ENCODE measurements at regions not wholly inside any gene's neighbourhood (a gene's known extent, or its start where the extent isn't known, plus 50 kb on each side); places are given as distances from the start of the nearest gene placed in this dataset.

DNA sequence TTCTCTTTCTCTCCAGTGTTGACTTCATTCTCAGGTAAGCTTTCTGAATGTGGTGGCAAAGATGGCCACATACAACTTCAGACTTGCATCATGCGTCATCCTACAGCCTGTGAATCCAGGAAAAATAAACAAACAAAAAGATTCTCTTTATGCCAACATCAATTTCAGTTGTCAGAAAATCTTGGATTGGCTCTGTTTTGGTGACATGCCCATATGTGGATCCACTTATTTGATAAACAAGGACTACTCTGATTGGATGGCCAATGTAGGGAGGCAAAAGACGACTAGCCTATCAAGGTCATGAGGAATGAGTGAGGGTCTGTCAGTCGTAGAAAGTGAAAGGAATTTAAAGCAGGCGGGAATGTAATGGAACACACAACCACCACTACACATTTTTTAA, 866.6 kb downstream of the USP25 start:
- TF ChIP-seq, protein P1, sequence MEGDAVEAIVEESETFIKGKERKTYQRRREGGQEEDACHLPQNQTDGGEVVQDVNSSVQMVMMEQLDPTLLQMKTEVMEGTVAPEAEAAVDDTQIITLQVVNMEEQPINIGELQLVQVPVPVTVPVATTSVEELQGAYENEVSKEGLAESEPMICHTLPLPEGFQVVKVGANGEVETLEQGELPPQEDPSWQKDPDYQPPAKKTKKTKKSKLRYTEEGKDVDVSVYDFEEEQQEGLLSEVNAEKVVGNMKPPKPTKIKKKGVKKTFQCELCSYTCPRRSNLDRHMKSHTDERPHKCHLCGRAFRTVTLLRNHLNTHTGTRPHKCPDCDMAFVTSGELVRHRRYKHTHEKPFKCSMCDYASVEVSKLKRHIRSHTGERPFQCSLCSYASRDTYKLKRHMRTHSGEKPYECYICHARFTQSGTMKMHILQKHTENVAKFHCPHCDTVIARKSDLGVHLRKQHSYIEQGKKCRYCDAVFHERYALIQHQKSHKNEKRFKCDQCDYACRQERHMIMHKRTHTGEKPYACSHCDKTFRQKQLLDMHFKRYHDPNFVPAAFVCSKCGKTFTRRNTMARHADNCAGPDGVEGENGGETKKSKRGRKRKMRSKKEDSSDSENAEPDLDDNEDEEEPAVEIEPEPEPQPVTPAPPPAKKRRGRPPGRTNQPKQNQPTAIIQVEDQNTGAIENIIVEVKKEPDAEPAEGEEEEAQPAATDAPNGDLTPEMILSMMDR (IDR thresholded peaks at IDR 0.05; ENCODE audit: insufficient read depth, low read length, poor library complexity, severe bottlenecking), result no peak
- DNase-seq (ENCODE audit: low read depth), result no peak

DNA sequence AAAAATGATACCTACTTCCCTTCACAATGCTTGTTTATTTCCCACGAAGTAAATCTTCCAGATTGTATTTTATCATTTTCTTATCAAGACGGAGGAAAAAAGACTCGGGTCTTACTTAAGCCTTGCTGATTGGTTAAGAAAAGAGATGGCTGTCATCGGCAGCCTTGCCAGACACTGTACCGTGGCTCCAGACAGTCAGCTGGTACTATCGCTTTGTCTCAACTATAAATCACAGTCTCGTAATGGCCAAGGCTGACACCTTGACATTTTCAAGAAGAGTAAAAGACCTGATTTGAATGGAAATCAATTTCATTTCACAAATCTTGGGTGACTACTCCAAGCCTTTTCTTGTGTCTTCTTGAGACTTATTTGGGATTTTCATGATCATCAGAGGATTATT, 868.0 kb downstream of the USP25 start:
- no peaks in the 10 kb centered on the region for H3K36me3 ChIP-seq (ENCODE audit: control insufficient read depth, insufficient read depth, low read length)
- no peak for DNase-seq (ENCODE audit: low read depth)
- TF ChIP-seq, protein P1 (IDR thresholded peaks at IDR 0.05; ENCODE audit: insufficient read depth, low read length, poor library complexity, severe bottlenecking), result no peak

More for the DNA sequence above, 866.6 kb downstream of the USP25 start:
- Histone ChIP-seq H3K27me3 (ENCODE audit: control insufficient read depth, insufficient read depth, low read length) (no peaks in the 10 kb centered on the region), H3K4me3 (ENCODE audit: low read depth, low read length) (no peak overlapping the region), H3K36me3 (ENCODE audit: control insufficient read depth, insufficient read depth, low read length) (no peaks in the 10 kb centered on the region)

DNA sequence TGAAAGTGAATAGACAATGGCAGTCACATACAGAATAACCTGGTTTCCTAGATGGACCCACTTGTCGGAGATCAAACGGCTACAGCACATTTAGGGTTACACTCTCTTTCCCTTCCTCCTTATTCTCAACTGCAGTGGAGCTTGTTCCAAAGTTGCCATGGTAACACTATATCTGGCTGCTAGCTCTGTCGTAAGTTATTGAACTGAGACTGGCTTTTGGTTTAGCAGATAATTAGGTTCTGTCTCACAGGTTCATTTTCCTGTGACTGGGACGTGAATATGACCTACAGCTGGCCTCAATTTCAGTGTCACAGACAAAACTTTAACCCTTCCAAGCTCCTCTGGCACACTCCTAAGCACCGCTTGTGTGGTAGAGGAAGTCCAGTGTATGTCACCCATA, 875.8 kb downstream of the USP25 start:
- H3K4me3 ChIP-seq (ENCODE audit: low read depth, low read length), result no peak overlapping the region
- no peaks in the 10 kb centered on the region for H3K36me3 ChIP-seq (ENCODE audit: control insufficient read depth, insufficient read depth, low read length)
- no peaks in the 10 kb centered on the region for H3K27me3 ChIP-seq (ENCODE audit: control insufficient read depth, insufficient read depth, low read length)
- TF ChIP-seq, protein P1 (IDR thresholded peaks at IDR 0.05; ENCODE audit: insufficient read depth, low read length, poor library complexity, severe bottlenecking), result no peak
- DNase-seq (ENCODE audit: low read depth), result no peak

More for the DNA sequence above, 868.0 kb downstream of the USP25 start:
- no peaks in the 10 kb centered on the region for H3K27me3 ChIP-seq (ENCODE audit: control insufficient read depth, insufficient read depth, low read length)
- no peak overlapping the region for H3K4me3 ChIP-seq (ENCODE audit: low read depth, low read length)

DNA sequence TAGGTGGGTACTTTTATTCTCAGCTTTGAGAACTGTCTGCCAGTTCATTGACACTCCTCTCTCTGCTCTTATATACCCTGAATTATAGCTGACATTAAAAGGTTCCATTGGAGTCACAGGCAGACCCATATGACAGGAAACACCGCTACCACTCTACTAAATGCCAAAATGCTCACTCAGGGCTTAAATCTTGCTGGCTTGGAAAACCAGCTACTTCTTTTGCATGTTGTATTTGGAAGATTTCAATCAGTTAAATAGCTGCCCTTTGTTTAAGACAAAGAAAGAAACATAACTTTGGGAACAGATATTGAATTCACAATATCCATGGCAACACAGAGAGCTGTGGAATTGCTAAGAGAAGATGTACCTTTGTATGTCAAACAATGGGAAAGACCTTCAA, 876.5 kb downstream of the USP25 start:
- DNase-seq (ENCODE audit: low read depth), result no peak
- Histone ChIP-seq H3K27me3 (ENCODE audit: control insufficient read depth, insufficient read depth, low read length) (no peaks in the 10 kb centered on the region), H3K36me3 (ENCODE audit: control insufficient read depth, insufficient read depth, low read length) (no peaks in the 10 kb centered on the region), H3K4me3 (ENCODE audit: low read depth, low read length) (no peak overlapping the region)
- TF ChIP-seq, protein P1 (IDR thresholded peaks at IDR 0.05; ENCODE audit: insufficient read depth, low read length, poor library complexity, severe bottlenecking), result no peak

DNA sequence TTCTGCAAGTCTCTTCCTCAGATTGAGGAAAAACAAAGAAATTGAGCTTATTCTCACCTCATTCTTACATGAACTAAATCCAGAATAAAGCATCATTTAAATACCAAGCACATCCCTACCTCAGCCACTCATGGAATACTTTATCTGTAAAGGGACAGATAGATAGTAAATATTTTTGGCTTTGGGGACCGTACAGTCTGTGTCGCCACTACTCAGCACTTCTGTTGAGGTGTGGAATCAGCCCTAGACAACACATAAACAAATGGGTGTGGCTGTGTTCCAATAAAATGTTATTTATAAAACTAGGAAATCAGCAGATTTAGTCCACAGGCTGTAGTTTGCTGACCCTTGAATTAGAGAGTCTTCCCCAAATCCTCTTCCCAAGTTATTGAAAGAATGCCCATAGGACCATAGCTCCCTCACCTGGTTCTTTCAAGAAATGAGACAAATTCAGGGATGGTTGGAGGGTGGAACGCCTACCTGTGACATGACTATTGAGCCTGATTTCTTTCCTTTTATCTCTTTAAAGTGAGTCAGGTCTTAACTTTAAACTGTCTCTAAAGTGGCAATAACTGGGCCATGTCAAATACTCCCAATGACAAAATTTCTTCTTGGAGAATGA, 878.5 kb downstream of the USP25 start:
- no peaks in the 10 kb centered on the region for H3K27me3 ChIP-seq (ENCODE audit: control insufficient read depth, insufficient read depth, low read length)
- no peak overlapping the region for H3K4me3 ChIP-seq (ENCODE audit: low read depth, low read length)
- TF ChIP-seq, protein P1 (IDR thresholded peaks at IDR 0.05; ENCODE audit: insufficient read depth, low read length, poor library complexity, severe bottlenecking), result peak; percentile 17
- no peaks in the 10 kb centered on the region for H3K36me3 ChIP-seq (ENCODE audit: control insufficient read depth, insufficient read depth, low read length)
- no peak for DNase-seq (ENCODE audit: low read depth)

DNA sequence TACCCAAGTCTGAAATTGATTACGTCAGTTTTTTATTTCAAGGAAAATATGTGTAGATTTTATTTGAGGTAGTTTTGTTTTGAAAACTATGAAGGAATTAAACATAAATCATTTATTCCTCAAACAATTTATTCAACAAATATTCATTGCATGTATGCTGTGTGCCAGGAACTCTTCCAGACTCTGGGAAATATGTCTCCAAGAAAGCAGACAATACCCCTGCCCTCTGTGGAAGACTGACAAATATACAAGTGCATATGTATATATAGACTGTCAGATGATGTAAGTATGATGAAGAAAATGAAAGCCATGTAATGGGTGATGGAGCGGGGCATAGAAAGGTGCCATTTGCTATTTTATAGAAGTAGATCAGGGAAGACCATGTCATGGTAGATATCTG, 889.5 kb downstream of the USP25 start:
- Histone ChIP-seq H3K27me3 (ENCODE audit: control insufficient read depth, insufficient read depth, low read length) (no peaks in the 10 kb centered on the region), H3K4me3 (ENCODE audit: low read depth, low read length) (no peak overlapping the region), H3K36me3 (ENCODE audit: control insufficient read depth, insufficient read depth, low read length) (no peaks in the 10 kb centered on the region)
- no peak for DNase-seq (ENCODE audit: low read depth)
- TF ChIP-seq, protein P1 (IDR thresholded peaks at IDR 0.05; ENCODE audit: insufficient read depth, low read length, poor library complexity, severe bottlenecking), result no peak
